ENCODE measurements at regions not wholly inside any gene's neighbourhood (a gene's known extent, or its start where the extent isn't known, plus 50 kb on each side); places are given as distances from the start of the nearest gene placed in this dataset.

- Mint-ChIP-seq H3K27ac (no peak overlapping the region), H3K4me1 (no peaks in the 10 kb centered on the region), H3K27me3 (no peaks in the 10 kb centered on the region), H3K9me3 (peaks cover 8 to 32% (median 17%) of the 10 kb centered on the region in 5 donors), H3K4me3 (no peak overlapping the region), H3K36me3 (no peaks in the 10 kb centered on the region)
- no peak for DNase-seq
- no peaks in the 10 kb centered on the region for H3K9me3 ChIP-seq (ENCODE audit: low read length)
- H3K27me3 ChIP-seq (ENCODE audit: insufficient read depth, low read length, poor library complexity, severe bottlenecking) = no peaks in the 10 kb centered on the region
- ChIA-PET POLR2A (no interaction called here), CTCF (no interaction called here)
- H3K36me3 ChIP-seq (ENCODE audit: insufficient read depth, low read length) = no peaks in the 10 kb centered on the region
- no peaks in the 10 kb centered on the region for H3K4me1 ChIP-seq (ENCODE audit: insufficient read depth, low read length)
- H3K4me3 ChIP-seq (ENCODE audit: low read length) = no peak overlapping the region
- no peak overlapping the region for H3K27ac ChIP-seq (ENCODE audit: low read depth, low read length)
Measured at GRCh38 chr3:88773766-88774165, 333.7 kb upstream of the EPHA3 start.

DNA sequence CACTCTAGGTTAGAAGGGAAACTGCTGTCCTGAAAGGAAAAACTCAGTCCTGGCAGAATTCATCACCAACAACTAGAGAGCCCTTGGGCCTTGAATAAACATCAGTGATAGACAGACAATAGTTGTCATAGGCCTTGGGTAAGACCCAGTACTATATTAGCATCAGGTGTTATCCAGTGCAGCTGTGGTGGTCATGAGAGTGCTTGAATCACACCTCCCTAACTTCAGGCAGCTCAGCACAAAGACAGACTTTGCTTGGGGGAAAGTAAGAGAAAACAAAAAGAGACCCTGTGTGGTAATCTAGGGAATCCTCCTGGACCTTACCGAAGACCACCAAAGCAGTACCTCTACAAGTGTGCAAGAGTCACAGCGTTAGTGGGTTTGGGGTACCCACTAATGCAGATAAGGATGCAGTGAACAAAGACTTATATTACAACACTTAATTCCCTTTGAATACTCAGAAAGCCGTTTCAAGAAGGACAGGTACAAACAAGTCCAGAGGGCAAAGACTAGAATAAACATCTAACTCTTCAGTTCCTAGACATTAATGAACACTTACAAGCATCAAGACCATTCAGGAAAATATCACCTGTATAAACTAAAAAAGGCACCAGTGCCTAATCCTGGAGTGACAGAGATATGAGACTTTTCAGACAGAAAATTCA lies 332.3 kb upstream of the EPHA3 start:
- no peaks in the 10 kb centered on the region for H3K9me3 ChIP-seq (ENCODE audit: low read length)
- no peaks in the 10 kb centered on the region for H3K27me3 ChIP-seq (ENCODE audit: insufficient read depth, low read length, poor library complexity, severe bottlenecking)
- DNase-seq = no peak
- H3K36me3 ChIP-seq (ENCODE audit: insufficient read depth, low read length) = no peaks in the 10 kb centered on the region
- H3K4me3 ChIP-seq (ENCODE audit: low read length) = no peak overlapping the region
- POLR2A ChIA-PET = no interaction called here
- no peaks in the 10 kb centered on the region for H3K27me3 Mint-ChIP-seq
- H3K9me3 Mint-ChIP-seq = peaks cover 6 to 26% (median 17%) of the 10 kb centered on the region in 5 donors
- H3K4me3 Mint-ChIP-seq = no peak overlapping the region
- no peaks in the 10 kb centered on the region for H3K36me3 Mint-ChIP-seq
- H3K27ac Mint-ChIP-seq = no peak overlapping the region
- no peaks in the 10 kb centered on the region for H3K4me1 ChIP-seq (ENCODE audit: insufficient read depth, low read length)
- H3K4me1 Mint-ChIP-seq = no peaks in the 10 kb centered on the region
- CTCF ChIA-PET = no interaction called here
- no peak overlapping the region for H3K27ac ChIP-seq (ENCODE audit: low read depth, low read length)

- Mint-ChIP-seq H3K27me3 (no peaks in the 10 kb centered on the region), H3K27ac (no peak overlapping the region), H3K36me3 (no peaks in the 10 kb centered on the region), H3K4me3 (no peak overlapping the region), H3K9me3 (peaks cover 6 to 45% (median 13%) of the 10 kb centered on the region in 5 donors), H3K4me1 (no peaks in the 10 kb centered on the region)
- Histone ChIP-seq H3K9me3 (ENCODE audit: low read length) (no peaks in the 10 kb centered on the region), H3K27me3 (ENCODE audit: insufficient read depth, low read length, poor library complexity, severe bottlenecking) (no peaks in the 10 kb centered on the region), H3K27ac (ENCODE audit: low read depth, low read length) (no peak overlapping the region), H3K4me1 (ENCODE audit: insufficient read depth, low read length) (no peaks in the 10 kb centered on the region), H3K4me3 (ENCODE audit: low read length) (no peak overlapping the region), H3K36me3 (ENCODE audit: insufficient read depth, low read length) (no peaks in the 10 kb centered on the region)
- CTCF ChIA-PET = no interaction called here
- no peak for DNase-seq
- POLR2A ChIA-PET = no interaction called here
Measured at GRCh38 chr3:88779482-88779881, 327.9 kb upstream of the EPHA3 start.

DNA sequence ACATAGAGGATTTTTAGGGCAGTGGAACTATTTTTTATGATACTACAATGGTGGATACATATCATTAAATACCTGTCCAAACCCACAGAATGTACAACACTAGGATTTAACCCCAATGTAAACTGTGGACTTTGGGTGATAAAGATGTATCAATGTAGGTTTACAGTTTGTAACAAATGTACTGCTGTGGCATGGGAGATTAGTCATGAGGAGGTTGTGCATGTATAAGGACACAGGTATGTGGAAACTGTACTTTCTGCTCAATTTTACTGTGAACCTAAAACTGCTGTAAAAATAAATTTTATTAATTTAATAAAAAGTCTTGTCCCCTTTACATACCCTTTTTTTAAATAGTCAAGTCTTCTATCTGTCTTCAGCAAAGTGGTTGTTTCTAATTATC lies 322.5 kb upstream of the EPHA3 start:
- ChIA-PET POLR2A (no interaction called here), CTCF (no interaction called here)
- Mint-ChIP-seq H3K9me3 (peaks cover 1 to 52% (median 7%) of the 10 kb centered on the region in 5 donors), H3K27me3 (no peaks in the 10 kb centered on the region), H3K36me3 (no peaks in the 10 kb centered on the region), H3K4me3 (no peak overlapping the region), H3K27ac (no peak overlapping the region), H3K4me1 (no peaks in the 10 kb centered on the region)
- DNase-seq = no peak
- H3K27ac ChIP-seq (ENCODE audit: low read depth, low read length) = no peak overlapping the region
- no peaks in the 10 kb centered on the region for H3K4me1 ChIP-seq (ENCODE audit: insufficient read depth, low read length)
- no peaks in the 10 kb centered on the region for H3K9me3 ChIP-seq (ENCODE audit: low read length)
- H3K27me3 ChIP-seq (ENCODE audit: insufficient read depth, low read length, poor library complexity, severe bottlenecking) = no peaks in the 10 kb centered on the region
- no peaks in the 10 kb centered on the region for H3K36me3 ChIP-seq (ENCODE audit: insufficient read depth, low read length)
- no peak overlapping the region for H3K4me3 ChIP-seq (ENCODE audit: low read length)

- no peak overlapping the region for H3K4me3 ChIP-seq (ENCODE audit: low read length)
- no peaks in the 10 kb centered on the region for H3K36me3 Mint-ChIP-seq
- CTCF ChIA-PET = no interaction called here
Measured at GRCh38 chr3:88785841-88786240, 321.6 kb upstream of the EPHA3 start.

DNA sequence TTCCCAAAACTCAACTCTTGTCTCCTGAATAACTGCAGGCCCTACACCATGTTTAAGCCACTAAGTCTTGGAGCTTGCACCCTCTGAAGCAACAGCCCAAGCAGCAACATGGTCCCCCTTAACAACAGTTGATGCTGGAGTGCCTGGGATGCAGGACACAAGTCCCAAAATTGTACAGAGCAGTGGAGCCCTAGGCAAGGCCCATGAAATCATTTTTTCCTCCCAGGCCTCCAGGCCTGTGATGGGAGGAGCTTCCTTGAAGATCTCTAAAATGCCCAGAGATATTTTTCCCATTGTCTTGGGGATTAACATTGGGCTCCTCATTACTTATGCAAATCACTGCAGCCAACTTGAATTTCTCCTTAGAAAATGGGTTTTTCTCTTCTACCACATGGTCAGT lies 311.9 kb upstream of the EPHA3 start:
- POLR2A ChIA-PET = no interaction called here

More at GRCh38 chr3:88785841-88786240, 321.6 kb upstream of the EPHA3 start:
- POLR2A ChIA-PET = no interaction called here
- Histone ChIP-seq H3K27me3 (ENCODE audit: insufficient read depth, low read length, poor library complexity, severe bottlenecking) (no peaks in the 10 kb centered on the region), H3K27ac (ENCODE audit: low read depth, low read length) (no peak overlapping the region), H3K36me3 (ENCODE audit: insufficient read depth, low read length) (no peaks in the 10 kb centered on the region), H3K9me3 (ENCODE audit: low read length) (no peaks in the 10 kb centered on the region), H3K4me1 (ENCODE audit: insufficient read depth, low read length) (no peaks in the 10 kb centered on the region)
- Mint-ChIP-seq H3K4me3 (no peak overlapping the region), H3K27me3 (no peaks in the 10 kb centered on the region), H3K4me1 (no peaks in the 10 kb centered on the region), H3K9me3 (peaks cover 3 to 58% (median 12%) of the 10 kb centered on the region in 5 donors), H3K27ac (no peak overlapping the region)
- DNase-seq = no peak

GRCh38 chr3:88807491-88808105 lies 299.8 kb upstream of the EPHA3 start:
- no peak for DNase-seq
- no peak overlapping the region for H3K4me3 ChIP-seq (ENCODE audit: low read length)
- no peaks in the 10 kb centered on the region for H3K36me3 Mint-ChIP-seq
- H3K27me3 Mint-ChIP-seq = no peaks in the 10 kb centered on the region
- no peaks in the 10 kb centered on the region for H3K36me3 ChIP-seq (ENCODE audit: insufficient read depth, low read length)
- H3K4me3 Mint-ChIP-seq = no peak overlapping the region
- H3K4me1 ChIP-seq (ENCODE audit: insufficient read depth, low read length) = no peaks in the 10 kb centered on the region
- H3K27ac Mint-ChIP-seq = no peak overlapping the region
- H3K9me3 ChIP-seq (ENCODE audit: low read length) = no peaks in the 10 kb centered on the region
- no peaks in the 10 kb centered on the region for H3K27me3 ChIP-seq (ENCODE audit: insufficient read depth, low read length, poor library complexity, severe bottlenecking)
- no peaks in the 10 kb centered on the region for H3K4me1 Mint-ChIP-seq
- POLR2A ChIA-PET = no interaction called here
- H3K9me3 Mint-ChIP-seq = peaks cover 2 to 28% (median 9%) of the 10 kb centered on the region in 5 donors
- no peak overlapping the region for H3K27ac ChIP-seq (ENCODE audit: low read depth, low read length)
- CTCF ChIA-PET = no interaction called here

More for the DNA sequence above, 311.9 kb upstream of the EPHA3 start:
- Mint-ChIP-seq H3K4me1 (no peaks in the 10 kb centered on the region), H3K27me3 (no peaks in the 10 kb centered on the region), H3K4me3 (no peak overlapping the region), H3K27ac (no peak overlapping the region), H3K36me3 (no peaks in the 10 kb centered on the region), H3K9me3 (peaks cover 19 to 59% (median 29%) of the 10 kb centered on the region in 5 donors)
- CTCF ChIA-PET = no interaction called here
- Histone ChIP-seq H3K36me3 (ENCODE audit: insufficient read depth, low read length) (no peaks in the 10 kb centered on the region), H3K27ac (ENCODE audit: low read depth, low read length) (no peak overlapping the region), H3K9me3 (ENCODE audit: low read length) (peaks cover 4% of the 10 kb centered on the region), H3K4me3 (ENCODE audit: low read length) (no peak overlapping the region), H3K27me3 (ENCODE audit: insufficient read depth, low read length, poor library complexity, severe bottlenecking) (no peaks in the 10 kb centered on the region), H3K4me1 (ENCODE audit: insufficient read depth, low read length) (no peaks in the 10 kb centered on the region)
- DNase-seq = no peak

DNA sequence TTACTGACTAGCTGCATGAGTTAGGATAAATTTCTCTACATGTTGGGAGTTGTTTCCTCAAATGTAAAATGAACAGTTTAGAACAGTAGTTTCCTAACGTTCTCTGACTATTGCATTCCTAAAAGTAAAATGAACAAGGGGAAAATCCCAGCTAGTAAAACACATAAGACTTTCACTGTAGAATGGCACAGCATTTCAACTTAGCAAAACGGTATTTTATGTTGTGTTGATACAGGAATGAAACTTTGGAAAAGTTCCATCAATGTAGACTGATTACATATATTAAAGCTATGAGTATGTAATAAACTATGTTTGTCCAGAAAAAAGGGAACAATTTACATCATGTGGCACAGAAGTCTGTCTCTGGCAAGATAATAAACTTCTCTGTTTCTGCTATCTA lies 297.4 kb upstream of the EPHA3 start:
- no peaks in the 10 kb centered on the region for H3K36me3 Mint-ChIP-seq
- no peak overlapping the region for H3K27ac Mint-ChIP-seq
- Histone ChIP-seq H3K4me1 (ENCODE audit: insufficient read depth, low read length) (no peaks in the 10 kb centered on the region), H3K9me3 (ENCODE audit: low read length) (no peaks in the 10 kb centered on the region), H3K4me3 (ENCODE audit: low read length) (no peak overlapping the region), H3K27me3 (ENCODE audit: insufficient read depth, low read length, poor library complexity, severe bottlenecking) (no peaks in the 10 kb centered on the region), H3K36me3 (ENCODE audit: insufficient read depth, low read length) (no peaks in the 10 kb centered on the region), H3K27ac (ENCODE audit: low read depth, low read length) (no peak overlapping the region)
- POLR2A ChIA-PET = no interaction called here
- H3K9me3 Mint-ChIP-seq = peaks cover 0 to 31% (median 5%) of the 10 kb centered on the region in 5 donors
- H3K4me1 Mint-ChIP-seq = no peaks in the 10 kb centered on the region
- CTCF ChIA-PET = no interaction called here
- no peaks in the 10 kb centered on the region for H3K27me3 Mint-ChIP-seq
- H3K4me3 Mint-ChIP-seq = no peak overlapping the region
- no peak for DNase-seq
